ENCODE measurements at regions not wholly inside any gene's neighbourhood (a gene's known extent, or its start where the extent isn't known, plus 50 kb on each side); places are given as distances from the start of the nearest gene placed in this dataset.

DNA sequence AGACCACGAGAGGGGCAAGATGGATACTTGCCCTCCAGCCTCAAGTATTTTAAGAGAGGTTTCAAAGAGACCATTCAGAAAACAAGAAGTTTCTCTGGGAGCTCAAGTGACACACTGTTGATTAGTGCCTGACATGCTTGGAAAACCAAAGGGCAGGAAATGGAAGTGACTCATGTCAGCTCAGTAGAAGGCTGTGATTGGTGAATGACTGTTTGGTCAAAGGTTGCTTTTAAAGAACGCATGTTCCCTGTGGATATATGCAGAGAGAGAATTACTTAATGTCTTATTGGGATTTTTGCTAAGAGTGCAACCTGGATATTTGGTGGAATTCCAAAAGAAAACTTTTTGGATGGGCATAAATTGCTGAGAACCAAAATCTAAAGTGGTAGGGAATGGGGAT, 549.9 kb downstream of the XIRP2 start:
- Mint-ChIP-seq H3K4me1 (no peaks in the 10 kb centered on the region), H3K27ac (no peak overlapping the region), H3K27me3 (no peaks in the 10 kb centered on the region), H3K4me3 (no peak overlapping the region), H3K9me3 (ENCODE audit: insufficient read depth) (no peaks in the 10 kb centered on the region)
- no peak overlapping the region for H3K27ac ChIP-seq (ENCODE audit: low read length in 2 of 2)
- 57% methylated on average over 1 of the region's 2 CpGs for WGBS (ENCODE audit: insufficient coverage)
- H3K4me2 ChIP-seq (replicated peaks; ENCODE audit: low read depth, low read length, poor library complexity, severe bottlenecking): no peak overlapping the region
- H3K36me3 ChIP-seq (replicated peaks in 1 of 2; ENCODE audit: control extremely low read depth in 1 of 2, control insufficient read depth in 1 of 2, extremely low read depth in 1 of 2, insufficient read depth in 2 of 2, low read length in 1 of 2): no peaks in the 10 kb centered on the region
- H3K4me1 ChIP-seq (ENCODE audit: control insufficient read depth in 2 of 2, insufficient read depth in 2 of 2, low read length in 2 of 2): no peaks in the 10 kb centered on the region
- no peaks in the 10 kb centered on the region for H3K9me3 ChIP-seq (ENCODE audit: control extremely low read depth in 1 of 3, control insufficient read depth in 2 of 3, insufficient read depth in 1 of 3, low read length in 2 of 3)
- DNase-seq: no peak
- no peak overlapping the region for H3K4me3 ChIP-seq (ENCODE audit: control extremely low read depth in 1 of 5, extremely low read depth in 1 of 5, insufficient read depth in 1 of 5, low read depth in 2 of 5, low read length in 4 of 5)
- ChIA-PET CTCF (no interaction called here), POLR2A (no interaction called here)
- H3K9ac ChIP-seq (ENCODE audit: low read length): no peak overlapping the region
- no peak overlapping the region for H2AFZ ChIP-seq (ENCODE audit: insufficient read depth, low read depth, low read length, poor library complexity, severe bottlenecking)
- TF ChIP-seq, protein P1, sequence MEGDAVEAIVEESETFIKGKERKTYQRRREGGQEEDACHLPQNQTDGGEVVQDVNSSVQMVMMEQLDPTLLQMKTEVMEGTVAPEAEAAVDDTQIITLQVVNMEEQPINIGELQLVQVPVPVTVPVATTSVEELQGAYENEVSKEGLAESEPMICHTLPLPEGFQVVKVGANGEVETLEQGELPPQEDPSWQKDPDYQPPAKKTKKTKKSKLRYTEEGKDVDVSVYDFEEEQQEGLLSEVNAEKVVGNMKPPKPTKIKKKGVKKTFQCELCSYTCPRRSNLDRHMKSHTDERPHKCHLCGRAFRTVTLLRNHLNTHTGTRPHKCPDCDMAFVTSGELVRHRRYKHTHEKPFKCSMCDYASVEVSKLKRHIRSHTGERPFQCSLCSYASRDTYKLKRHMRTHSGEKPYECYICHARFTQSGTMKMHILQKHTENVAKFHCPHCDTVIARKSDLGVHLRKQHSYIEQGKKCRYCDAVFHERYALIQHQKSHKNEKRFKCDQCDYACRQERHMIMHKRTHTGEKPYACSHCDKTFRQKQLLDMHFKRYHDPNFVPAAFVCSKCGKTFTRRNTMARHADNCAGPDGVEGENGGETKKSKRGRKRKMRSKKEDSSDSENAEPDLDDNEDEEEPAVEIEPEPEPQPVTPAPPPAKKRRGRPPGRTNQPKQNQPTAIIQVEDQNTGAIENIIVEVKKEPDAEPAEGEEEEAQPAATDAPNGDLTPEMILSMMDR (IDR thresholded peaks at IDR 0.05): no peak
- TF ChIP-seq EZH2 (IDR thresholded peaks at IDR 0.05; ENCODE audit: borderline replicate concordance, insufficient read depth, low read depth, low read length, poor library complexity, severe bottlenecking): no peak
- intact Hi-C loops (cut with micrococcal nuclease): no loop called here
- H4K20me1 ChIP-seq (ENCODE audit: control insufficient read depth, insufficient read depth, low read length, poor library complexity, severe bottlenecking): no peaks in the 10 kb centered on the region
- no peaks in the 10 kb centered on the region for H3K79me2 ChIP-seq (ENCODE audit: control insufficient read depth, insufficient read depth, low read length)
- no peak for ATAC-seq (ENCODE audit: low read depth)
- no peaks in the 10 kb centered on the region for H3K27me3 ChIP-seq (replicated peaks in 1 of 4; ENCODE audit: control extremely low read depth in 1 of 4, control insufficient read depth in 3 of 4, insufficient read depth in 4 of 4, low read length in 3 of 4)

DNA sequence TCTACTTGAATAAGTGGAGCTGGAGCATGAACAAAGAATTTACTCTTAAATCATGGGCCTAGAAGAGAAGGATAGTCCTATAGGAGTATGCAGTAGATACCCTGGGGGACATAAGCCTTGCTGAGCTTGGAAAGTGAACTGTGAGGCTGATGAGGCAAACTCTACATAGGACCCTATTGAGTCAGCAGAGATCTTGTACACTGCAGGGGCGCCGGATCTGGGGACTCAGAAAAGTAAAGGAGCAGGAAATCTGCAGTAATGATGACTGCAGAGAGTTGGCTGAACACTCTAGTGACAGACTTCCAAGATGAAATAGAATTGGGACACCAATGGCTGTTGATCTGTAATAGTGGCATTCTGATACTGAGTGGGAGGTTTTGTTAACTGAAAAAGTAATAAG, 543.7 kb downstream of the XIRP2 start:
- Mint-ChIP-seq H3K4me1 (no peaks in the 10 kb centered on the region), H3K9me3 (ENCODE audit: insufficient read depth) (no peaks in the 10 kb centered on the region), H3K27ac (no peak overlapping the region), H3K4me3 (no peak overlapping the region), H3K27me3 (no peaks in the 10 kb centered on the region)
- DNase-seq (no peak), ATAC-seq (ENCODE audit: low read depth) (no peak)
- intact Hi-C loops (cut with micrococcal nuclease): no loop called here
- no peaks in the 10 kb centered on the region for H4K20me1 ChIP-seq (ENCODE audit: control insufficient read depth, insufficient read depth, low read length, poor library complexity, severe bottlenecking)
- H3K36me3 ChIP-seq (replicated peaks in 1 of 2; ENCODE audit: control extremely low read depth in 1 of 2, control insufficient read depth in 1 of 2, extremely low read depth in 1 of 2, insufficient read depth in 2 of 2, low read length in 1 of 2): no peaks in the 10 kb centered on the region
- no peak overlapping the region for H2AFZ ChIP-seq (ENCODE audit: insufficient read depth, low read depth, low read length, poor library complexity, severe bottlenecking)
- H3K9me3 ChIP-seq (ENCODE audit: control extremely low read depth in 1 of 3, control insufficient read depth in 2 of 3, insufficient read depth in 1 of 3, low read length in 2 of 3): no peaks in the 10 kb centered on the region
- no peaks in the 10 kb centered on the region for H3K79me2 ChIP-seq (ENCODE audit: control insufficient read depth, insufficient read depth, low read length)
- H3K27ac ChIP-seq (ENCODE audit: low read length in 2 of 2): no peak overlapping the region
- no peaks in the 10 kb centered on the region for H3K4me1 ChIP-seq (ENCODE audit: control insufficient read depth in 2 of 2, insufficient read depth in 2 of 2, low read length in 2 of 2)
- TF ChIP-seq, protein P1 (IDR thresholded peaks at IDR 0.05): no peak
- no peak for TF ChIP-seq EZH2 (IDR thresholded peaks at IDR 0.05; ENCODE audit: borderline replicate concordance, insufficient read depth, low read depth, low read length, poor library complexity, severe bottlenecking)
- no peak overlapping the region for H3K4me2 ChIP-seq (replicated peaks; ENCODE audit: low read depth, low read length, poor library complexity, severe bottlenecking)
- H3K27me3 ChIP-seq (replicated peaks in 1 of 4; ENCODE audit: control extremely low read depth in 1 of 4, control insufficient read depth in 3 of 4, insufficient read depth in 4 of 4, low read length in 3 of 4): no peaks in the 10 kb centered on the region
- WGBS (ENCODE audit: insufficient coverage): 95% methylated on average over 2 of the region's 2 CpGs
- no peak overlapping the region for H3K9ac ChIP-seq (ENCODE audit: low read length)
- no peak overlapping the region for H3K4me3 ChIP-seq (ENCODE audit: control extremely low read depth in 1 of 5, extremely low read depth in 1 of 5, insufficient read depth in 1 of 5, low read depth in 2 of 5, low read length in 4 of 5)
- POLR2A ChIA-PET: no interaction called here
- CTCF ChIA-PET: no interaction called here
